Anterior cingulate cortex (tissue), 58 donors: ENCODE measurements at regions not wholly inside any gene's neighbourhood (a gene's known extent, or its start where the extent isn't known, plus 50 kb on each side); places are given as distances from the start of the nearest gene placed in this dataset.
"Not testable (repeated sequence)": the region's sequence is repeated elsewhere in the genome, so short reads cannot be mapped to it uniquely, and the experiment has no call there.

Experiments
- DNase-seq, 58 donors: peaks; one replicate each; lab custom pipeline; 2025; lab: John Stamatoyannopoulos, UW

DNA sequence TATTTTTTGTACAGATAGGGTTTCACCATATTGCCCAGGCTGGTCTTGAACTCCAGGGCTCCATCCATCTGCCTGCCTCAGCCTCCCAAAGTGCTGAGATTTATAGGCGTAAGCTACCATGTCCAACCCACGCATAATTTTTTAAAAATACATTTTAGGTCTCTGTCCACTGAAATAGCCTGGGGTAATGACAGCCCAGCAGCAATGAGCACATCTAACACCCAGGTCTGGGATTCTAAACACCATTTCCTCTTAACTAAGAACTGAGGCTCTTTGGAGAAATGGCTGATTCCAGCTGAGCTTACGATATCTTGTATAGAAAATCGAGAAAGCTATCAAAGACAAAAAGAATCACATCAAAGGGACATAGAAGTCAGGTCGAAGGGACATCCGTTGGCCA lies 245.3 kb downstream of the PARN start:
- DNase-seq, result no peak

DNA sequence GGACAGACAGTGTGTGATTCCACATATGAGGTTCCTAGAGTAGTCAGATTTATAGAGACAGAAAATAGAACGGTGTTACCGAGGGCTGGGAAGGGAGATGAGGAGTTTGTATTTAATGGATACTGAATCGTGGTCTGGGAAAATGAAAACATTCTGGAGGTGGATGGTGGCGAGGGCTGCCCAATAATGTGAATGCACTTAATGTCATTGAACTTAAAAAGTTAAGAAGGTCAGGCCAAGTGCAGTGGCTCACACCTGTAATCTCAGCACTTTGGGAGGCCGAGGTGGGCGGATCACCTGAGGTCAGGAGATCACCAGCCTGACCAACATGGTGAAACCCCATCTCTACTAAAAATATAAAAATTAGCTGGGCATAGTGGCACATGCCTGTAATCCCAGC lies 246.2 kb downstream of the PARN start:
- not testable (repeated sequence) for DNase-seq

DNA sequence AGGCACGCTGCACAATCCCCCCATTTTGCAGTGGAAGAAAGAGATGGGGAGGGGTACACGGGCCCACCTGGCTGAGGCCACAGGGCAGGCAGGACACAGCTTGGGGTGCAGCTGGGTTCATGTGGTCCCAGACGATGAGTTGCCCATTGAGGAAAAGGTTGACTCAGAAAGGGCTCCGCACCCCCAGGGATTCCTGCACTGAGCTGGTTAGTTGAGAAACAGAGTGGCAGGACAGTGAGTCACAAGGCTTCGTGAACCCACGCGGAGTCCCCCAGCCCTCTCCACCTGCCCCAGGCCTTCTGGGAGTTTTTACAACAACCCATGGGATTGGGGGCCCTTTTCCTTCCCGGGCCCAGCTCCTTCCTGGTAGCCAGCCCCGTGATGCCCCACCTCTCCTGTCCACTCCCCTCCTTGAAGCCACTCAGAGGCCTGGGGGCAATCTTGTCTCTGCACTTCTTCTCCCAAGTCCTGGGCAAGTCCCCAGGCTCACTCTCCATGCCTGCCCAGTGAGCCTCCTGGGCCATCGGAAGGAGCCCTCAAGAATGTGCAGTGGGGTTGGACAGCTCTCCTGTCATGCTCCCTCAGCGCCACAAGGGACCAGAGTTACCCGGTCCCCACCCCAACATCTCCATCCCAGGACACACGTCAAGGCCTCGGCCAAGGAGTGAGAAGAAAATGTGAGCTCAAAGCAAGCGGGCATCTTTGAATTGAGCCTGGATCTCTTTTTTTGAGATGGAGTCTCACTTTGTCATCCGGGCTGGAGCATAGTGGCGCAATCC lies 251.2 kb downstream of the PARN start:
- no peak for DNase-seq

- DNase-seq, result no peak
Observed at GRCh38 chr16:14378131-14378551, 251.9 kb downstream of the PARN start.

- no peak for DNase-seq
Observed at GRCh38 chr16:14377326-14377725, 252.7 kb downstream of the PARN start.

DNA sequence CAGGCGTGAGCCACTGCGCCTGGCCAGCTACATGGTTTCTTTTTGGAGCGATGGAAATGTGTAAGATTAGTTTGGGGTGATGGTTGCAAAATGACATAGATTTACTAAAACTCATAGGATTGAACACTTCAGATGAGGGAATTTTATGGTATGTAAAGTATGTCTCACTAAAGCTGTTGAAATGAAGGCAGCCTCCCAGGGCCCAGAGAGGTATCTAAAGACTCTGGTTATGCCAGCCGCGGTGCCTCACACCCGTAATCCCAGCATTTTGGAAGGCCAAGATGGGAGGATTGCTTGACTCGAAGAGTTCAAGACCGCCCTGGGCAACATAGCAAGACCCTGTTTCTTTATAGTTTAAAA lies 254.9 kb downstream of the PARN start:
- no peak for DNase-seq

- DNase-seq, result no peak
Observed at GRCh38 chr16:14374451-14375131, 255.5 kb downstream of the PARN start.

DNA sequence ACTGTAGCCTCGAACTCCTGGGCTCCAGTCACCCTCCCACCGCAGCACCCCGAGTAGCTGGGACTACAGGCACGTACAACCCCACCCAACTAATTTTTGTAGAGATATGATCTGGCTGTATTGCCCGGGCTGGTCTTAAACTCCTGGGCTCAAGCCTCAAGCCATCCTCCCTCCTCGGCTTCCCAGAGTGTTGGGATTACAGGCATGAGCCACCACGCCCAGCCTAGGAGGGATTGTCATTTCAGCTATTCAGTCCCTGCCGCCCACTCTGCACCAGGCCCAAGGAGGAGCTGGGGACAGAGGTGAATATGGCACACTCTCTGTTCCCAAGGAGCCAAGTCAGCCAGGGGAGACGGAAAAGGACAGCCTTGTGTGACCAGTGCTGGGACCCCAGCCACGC lies 256.2 kb downstream of the PARN start:
- DNase-seq, result no peak

- no peak for DNase-seq
Observed at GRCh38 chr16:14373406-14373805, 256.7 kb downstream of the PARN start.

GRCh38 chr16:14372471-14372870 lies 257.6 kb downstream of the PARN start:
- DNase-seq, result no peak

DNA sequence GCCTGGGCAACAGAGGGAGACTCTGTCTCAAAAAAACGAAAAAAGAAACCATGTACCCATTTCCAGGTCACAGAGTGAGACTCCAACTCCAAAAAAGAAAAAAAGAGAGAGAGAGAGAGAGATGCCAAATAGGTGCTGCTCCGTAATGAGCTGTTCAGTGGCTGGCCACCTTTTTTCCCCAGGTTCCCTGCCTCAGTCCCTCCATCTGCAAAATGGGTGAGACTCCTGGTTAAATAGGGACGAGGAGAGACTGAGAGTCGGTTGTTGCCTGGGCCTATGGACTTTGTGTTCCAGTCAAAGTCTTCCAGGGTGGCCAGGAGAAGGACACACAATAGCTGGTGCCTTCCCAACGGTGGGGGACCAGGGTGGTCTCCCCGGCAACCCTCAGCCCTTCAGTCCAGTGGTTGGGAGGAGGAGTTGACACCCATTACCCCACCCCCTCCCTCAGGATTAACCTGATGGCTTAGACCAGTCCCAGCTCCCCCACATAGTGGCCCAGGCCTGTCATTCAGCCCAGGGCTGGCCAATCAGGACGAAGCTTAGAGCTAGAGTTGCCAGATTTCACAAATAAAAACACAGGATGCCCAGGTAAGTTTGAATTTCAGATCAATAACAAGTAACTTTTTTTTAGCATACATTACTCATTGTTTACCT lies 258.2 kb downstream of the PARN start:
- DNase-seq, result no peak

GRCh38 chr16:14370736-14371234 lies 259.3 kb downstream of the PARN start:
- DNase-seq, result no peak

DNA sequence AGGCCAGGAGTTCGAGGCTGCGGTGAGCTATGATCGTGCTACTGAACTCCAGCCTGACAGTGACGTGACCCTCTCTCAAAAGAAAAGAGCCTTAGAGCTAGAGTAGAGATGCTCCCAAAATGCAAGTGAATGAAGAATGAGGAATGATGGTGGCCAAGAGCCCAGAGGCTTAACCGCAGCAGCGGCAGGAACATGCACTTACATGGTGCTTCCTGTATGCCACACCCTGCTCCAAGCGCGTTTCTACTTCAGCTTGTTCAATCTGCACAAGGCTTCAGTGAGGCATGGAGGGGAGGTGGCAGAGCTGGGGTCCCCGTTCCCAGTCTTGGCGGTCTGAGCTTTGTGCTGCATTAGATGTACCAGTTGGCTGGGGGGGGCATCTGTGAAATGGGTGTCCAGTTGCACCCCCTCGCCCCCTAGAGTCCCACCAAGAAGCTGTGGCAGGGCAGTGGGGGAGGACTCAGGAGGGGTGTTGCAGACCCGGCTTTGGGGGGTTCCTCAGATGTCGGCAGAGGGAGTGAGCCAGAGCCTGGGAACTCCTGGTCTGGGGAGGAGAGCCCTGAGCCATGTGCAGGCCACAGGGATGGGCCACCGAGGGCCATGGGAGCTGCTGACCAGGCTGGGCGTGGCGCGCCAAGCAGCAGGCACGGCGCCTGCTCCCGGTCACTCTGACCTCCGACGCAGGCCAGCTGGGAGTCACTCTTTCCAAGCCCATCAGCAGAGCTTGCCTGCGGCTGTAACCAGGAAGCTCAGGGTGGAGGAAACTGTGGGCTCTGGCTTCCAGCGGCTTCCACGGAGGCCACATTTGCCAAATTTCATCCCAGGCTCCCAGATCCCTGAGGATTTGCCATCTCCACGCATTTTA lies 260.1 kb downstream of the PARN start:
- DNase-seq, result no peak

GRCh38 chr16:14368399-14368798 lies 261.7 kb downstream of the PARN start:
- DNase-seq, result no peak

DNA sequence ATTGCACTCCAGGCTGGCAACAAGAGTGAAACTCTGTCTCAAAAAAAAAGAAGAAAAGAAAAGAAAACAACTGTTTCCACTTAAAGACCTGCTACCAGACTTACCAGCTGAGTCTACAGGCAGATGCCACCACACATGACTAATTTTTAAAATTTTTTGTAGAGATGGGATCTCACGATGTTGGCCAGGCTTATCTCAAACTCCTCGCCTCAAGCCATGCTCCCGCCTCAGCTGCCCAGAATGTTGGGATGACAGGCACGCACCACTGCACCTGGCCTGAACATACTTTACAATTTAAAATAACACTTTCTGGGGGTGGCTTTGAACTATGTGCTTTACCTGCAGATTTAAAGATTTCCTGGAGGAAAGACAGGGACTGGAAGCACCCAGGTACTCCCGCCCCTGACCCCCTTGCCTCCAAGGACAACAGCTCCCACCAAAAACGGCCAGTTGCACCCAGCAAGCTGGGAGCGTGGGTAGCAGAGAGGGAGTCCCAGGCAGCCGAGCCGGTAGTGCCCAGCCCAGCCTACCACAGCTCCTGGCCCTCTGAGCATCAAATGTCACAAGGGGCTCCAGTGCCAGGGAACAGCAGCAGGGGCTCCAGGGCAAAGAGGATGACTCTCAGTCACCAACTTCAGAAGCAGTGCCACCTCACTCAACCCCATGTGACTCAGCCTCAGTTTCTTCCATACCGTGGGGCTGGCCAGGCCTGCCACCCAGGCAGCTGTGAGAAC lies 262.9 kb downstream of the PARN start:
- no peak for DNase-seq

- DNase-seq, result no peak
Observed at GRCh38 chr16:14366447-14366846, 263.6 kb downstream of the PARN start.

GRCh38 chr16:14365200-14365851 lies 264.7 kb downstream of the PARN start:
- no peak for DNase-seq

DNA sequence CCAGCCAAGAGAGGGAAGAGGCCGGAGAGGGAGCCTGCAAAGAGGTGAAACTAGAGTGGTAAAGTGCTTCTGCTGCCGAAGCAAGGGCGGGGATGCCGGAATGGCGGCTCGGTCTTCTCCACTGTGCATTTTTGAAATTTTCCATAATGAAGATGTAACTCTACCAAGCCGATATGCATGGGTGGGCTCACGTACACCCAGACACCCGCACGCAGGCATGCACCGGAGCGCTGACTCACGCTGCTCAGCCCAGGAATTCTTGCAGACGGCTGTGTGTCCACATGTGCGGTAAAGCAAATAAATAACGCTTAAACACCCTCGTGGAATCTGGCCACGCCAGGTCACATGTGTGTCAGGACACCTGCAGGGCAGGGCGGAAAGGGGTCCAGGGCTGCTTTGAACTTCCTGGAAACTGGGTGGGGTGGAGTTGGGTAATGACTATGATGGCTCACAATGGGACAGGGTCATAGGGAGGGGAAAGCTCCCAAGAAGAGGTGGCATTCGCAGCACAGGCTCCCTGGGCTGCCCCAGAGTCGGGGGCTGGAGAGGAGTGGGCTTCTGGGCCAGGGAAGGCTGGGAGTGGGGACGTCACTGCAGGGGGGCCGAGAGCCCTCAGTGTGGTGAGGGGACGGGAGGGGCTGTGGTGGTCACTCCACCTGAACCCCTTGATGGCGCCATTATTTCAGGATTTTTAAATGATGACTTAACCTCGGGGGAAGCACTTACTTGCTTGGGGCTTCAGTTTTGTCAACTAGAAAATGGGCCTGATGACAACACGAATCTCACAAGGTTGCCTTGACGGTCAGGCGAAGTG lies 265.5 kb downstream of the PARN start:
- peak in 1 of 58 donors; percentile 13 for DNase-seq

- no peak for DNase-seq
Observed at GRCh38 chr16:14364112-14364385, 266.0 kb downstream of the PARN start.
